H1 (cell line): ENCODE measurements at regions not wholly inside any gene's neighbourhood (a gene's known extent, or its start where the extent isn't known, plus 50 kb on each side); places are given as distances from the start of the nearest gene placed in this dataset.

Source experiments
- ASH2L ChIP-seq: fragments of 200-600, 300-600 bp; sonication (generic); IDR thresholded peaks from one replicate; pipeline ENCODE4 v1.7.1; 2017; ENCODE audit warnings: low read length
- HDAC2 ChIP-seq, 2 experiments: fragments of 300-600 bp in 1 of 2; sonication (generic) in 1 of 2; IDR thresholded peaks; 2 replicates each; pipeline ENCODE4 v1.6.1; 2011 to 2012; ENCODE audit warnings: low read depth in 2 of 2, low read length in 2 of 2, mild to moderate bottlenecking in 2 of 2, moderate library complexity in 2 of 2, borderline replicate concordance in 1 of 2, inconsistent platforms in 1 of 2
- KDM5A ChIP-seq: fragments of 200-600 bp; IDR thresholded peaks from 2 replicates; pipeline ENCODE4 v1.7.1; 2012; ENCODE audit warnings: mild to moderate bottlenecking, low read length, inconsistent platforms, mixed read lengths
- TCF12 ChIP-seq: IDR thresholded peaks from 2 replicates; pipeline ENCODE4 v1.6.1; 2011; ENCODE audit warnings: low read depth, mild to moderate bottlenecking, low read length

DNA sequence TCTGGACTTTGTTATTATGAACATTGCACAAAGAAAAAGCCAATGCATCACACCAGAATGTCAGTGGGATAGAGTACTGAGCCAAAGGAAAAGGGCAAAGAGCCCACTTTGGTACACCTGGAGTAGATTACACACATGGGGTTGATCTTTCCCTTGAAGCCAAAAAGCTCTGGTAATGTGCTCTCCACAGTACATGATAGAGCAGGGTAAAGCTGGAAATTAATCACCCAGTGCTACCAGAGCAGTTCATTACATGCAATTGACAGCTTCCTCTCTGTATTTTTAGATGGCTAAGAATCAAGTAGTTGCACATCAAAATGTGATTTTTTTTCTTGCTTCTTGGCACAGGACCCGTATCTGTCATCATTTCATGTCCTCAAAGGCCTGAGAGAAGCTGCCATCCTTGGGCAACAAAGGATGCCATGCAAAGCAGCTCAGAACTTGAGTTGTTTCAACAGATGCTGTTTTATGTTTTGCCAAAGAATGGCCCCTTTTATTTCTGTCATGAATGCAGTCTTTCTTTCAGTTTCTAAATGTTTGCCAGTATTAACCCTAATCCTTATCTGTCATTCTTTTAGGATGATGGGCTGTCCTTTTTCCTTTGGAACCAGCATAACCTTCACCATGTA, 88.1 kb downstream of the HDGFL1 start (continued):
- no peak for TF ChIP-seq KDM5A
- TF ChIP-seq ASH2L = no peak
- no peak for TF ChIP-seq HDAC2 (IDR thresholded peaks at IDR 0.05; ENCODE audit: borderline replicate concordance in 1 of 2, low read depth in 2 of 2, low read length in 2 of 2)
- TF ChIP-seq TCF12 = no peak
- TF ChIP-seq, all 59 proteins: peak for 0
